Vagina (tissue), 2 donors: ENCODE measurements at regions not wholly inside any gene's neighbourhood (a gene's known extent, or its start where the extent isn't known, plus 50 kb on each side); places are given as distances from the start of the nearest gene placed in this dataset.

Experiments used
- DNase-seq, 2 donors: peaks; one replicate each; pipeline ENCODE4 v3.0.0-alpha.2; 2017; ENCODE audit errors: extremely low spot score in 2 of 2
- H3K27ac ChIP-seq: fragments of 200-600 bp; sonication (generic); one replicate; pipeline ENCODE4 v1.5.1; 2019
- H3K27me3 ChIP-seq: fragments of 200-600 bp; sonication (generic); one replicate; pipeline ENCODE4 v1.5.1; 2019
- H3K36me3 ChIP-seq, 2 donors: fragments of 200-600 bp; sonication (generic); one replicate each; pipeline ENCODE4 v1.5.1; 2017 to 2019
- H3K4me1 ChIP-seq: fragments of 200-600 bp; sonication (generic); one replicate; pipeline ENCODE4 v1.5.1; 2019
- H3K4me3 ChIP-seq, 2 donors: fragments of 200-600 bp; sonication (generic); 1 replicate in 1 of 2; 2 replicates in 1 of 2; pipeline ENCODE4 v1.5.1; 2016 to 2019
- H3K9me3 ChIP-seq: fragments of 200-600 bp; sonication (generic); one replicate; pipeline ENCODE4 v1.5.1; 2019
- POLR2A ChIP-seq, 2 donors: fragments of 450-650 bp; IDR thresholded peaks; one replicate each; pipeline ENCODE4 v1.6.1; 2017; ENCODE audit warnings: antibody characterized with exemption in 2 of 2, mild to moderate bottlenecking in 2 of 2, moderate library complexity in 2 of 2
- POLR2AphosphoS5 ChIP-seq, 2 donors: sonication (generic); formaldehyde crosslinking; IDR thresholded peaks; one replicate each; pipeline ENCODE4 v1.9.0; 2017; ENCODE audit warnings: antibody characterized with exemption in 2 of 2, mild to moderate bottlenecking in 2 of 2, low read depth in 1 of 2; ENCODE audit not compliant: insufficient read depth in 1 of 2
- intact Hi-C: fragments of 100-400 bp; cut with DNase I; formaldehyde crosslinking; loops from one replicate; pipeline ENCODE4 v1.15.1; 2023
- TF ChIP-seq, protein P1 (sequence below), 3 experiments: fragments of 450-650 bp in 2 of 3; fragments of 200-600 bp in 1 of 3; sonication (generic) in 1 of 3; IDR thresholded peaks; one replicate each; pipeline ENCODE4 v1.5.1; 2017 to 2019; ENCODE audit warnings: antibody characterized with exemption in 3 of 3, mild to moderate bottlenecking in 2 of 3, moderate library complexity in 2 of 3

GRCh38 chr3:152960684-152961083 is 125.8 kb downstream of the P2RY1 start:
- no peaks in the 10 kb centered on the region for H3K9me3 ChIP-seq
- no peaks in the 10 kb centered on the region for H3K4me1 ChIP-seq
- DNase-seq, result no peak
- TF ChIP-seq, protein P1, sequence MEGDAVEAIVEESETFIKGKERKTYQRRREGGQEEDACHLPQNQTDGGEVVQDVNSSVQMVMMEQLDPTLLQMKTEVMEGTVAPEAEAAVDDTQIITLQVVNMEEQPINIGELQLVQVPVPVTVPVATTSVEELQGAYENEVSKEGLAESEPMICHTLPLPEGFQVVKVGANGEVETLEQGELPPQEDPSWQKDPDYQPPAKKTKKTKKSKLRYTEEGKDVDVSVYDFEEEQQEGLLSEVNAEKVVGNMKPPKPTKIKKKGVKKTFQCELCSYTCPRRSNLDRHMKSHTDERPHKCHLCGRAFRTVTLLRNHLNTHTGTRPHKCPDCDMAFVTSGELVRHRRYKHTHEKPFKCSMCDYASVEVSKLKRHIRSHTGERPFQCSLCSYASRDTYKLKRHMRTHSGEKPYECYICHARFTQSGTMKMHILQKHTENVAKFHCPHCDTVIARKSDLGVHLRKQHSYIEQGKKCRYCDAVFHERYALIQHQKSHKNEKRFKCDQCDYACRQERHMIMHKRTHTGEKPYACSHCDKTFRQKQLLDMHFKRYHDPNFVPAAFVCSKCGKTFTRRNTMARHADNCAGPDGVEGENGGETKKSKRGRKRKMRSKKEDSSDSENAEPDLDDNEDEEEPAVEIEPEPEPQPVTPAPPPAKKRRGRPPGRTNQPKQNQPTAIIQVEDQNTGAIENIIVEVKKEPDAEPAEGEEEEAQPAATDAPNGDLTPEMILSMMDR (IDR thresholded peaks at IDR 0.05), result no peak
- TF ChIP-seq POLR2AphosphoS5 (IDR thresholded peaks at IDR 0.05; ENCODE audit: insufficient read depth in 1 of 2, low read depth in 1 of 2) (no peak), POLR2A (IDR thresholded peaks at IDR 0.05) (no peak)
- H3K27me3 ChIP-seq, result no peaks in the 10 kb centered on the region
- H3K4me3 ChIP-seq, result no peak overlapping the region
- H3K27ac ChIP-seq, result no peak overlapping the region
- H3K36me3 ChIP-seq, result no peaks in the 10 kb centered on the region
- intact Hi-C loops, result no loop called here

DNA sequence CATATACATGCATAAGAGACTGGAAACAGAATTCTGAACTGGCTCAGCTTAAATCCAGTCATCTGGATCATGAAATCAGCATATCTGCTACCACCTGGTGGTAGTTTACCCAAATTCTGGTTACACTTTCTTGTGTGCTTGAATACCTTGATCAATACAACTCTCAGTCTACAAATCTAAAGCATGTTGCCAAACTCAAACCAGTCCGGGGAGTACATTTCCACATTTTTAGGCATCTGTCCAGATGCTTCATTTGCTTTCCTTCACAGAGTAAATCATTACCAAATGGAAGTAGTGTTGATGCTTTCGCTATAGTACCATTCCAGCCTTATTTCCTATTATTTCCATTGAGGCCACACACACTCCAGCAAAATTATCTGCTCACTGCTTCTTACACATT is 126.4 kb downstream of the P2RY1 start:
- DNase-seq, result no peak
- intact Hi-C loops, result no loop called here

GRCh38 chr3:152964911-152965609 is 130.1 kb downstream of the P2RY1 start:
- DNase-seq, result no peak
- TF ChIP-seq POLR2A (IDR thresholded peaks at IDR 0.05), result no peak
- TF ChIP-seq POLR2AphosphoS5 (IDR thresholded peaks at IDR 0.05; ENCODE audit: insufficient read depth in 1 of 2, low read depth in 1 of 2), result no peak
- TF ChIP-seq, protein P1 (IDR thresholded peaks at IDR 0.05), result no peak
- peaks cover 9% of the 10 kb centered on the region for H3K4me1 ChIP-seq
- no peak overlapping the region for H3K4me3 ChIP-seq
- no peaks in the 10 kb centered on the region for H3K36me3 ChIP-seq
- H3K9me3 ChIP-seq, result peaks cover 5% of the 10 kb centered on the region
- intact Hi-C loops, result no loop called here
- no peaks in the 10 kb centered on the region for H3K27me3 ChIP-seq
- no peak overlapping the region for H3K27ac ChIP-seq

More for the DNA sequence above, 126.4 kb downstream of the P2RY1 start:
- H3K4me1 ChIP-seq, result no peaks in the 10 kb centered on the region
- no peaks in the 10 kb centered on the region for H3K27me3 ChIP-seq
- TF ChIP-seq POLR2AphosphoS5 (IDR thresholded peaks at IDR 0.05; ENCODE audit: insufficient read depth in 1 of 2, low read depth in 1 of 2) (no peak), POLR2A (IDR thresholded peaks at IDR 0.05) (no peak)
- TF ChIP-seq, protein P1 (IDR thresholded peaks at IDR 0.05), result no peak
- H3K4me3 ChIP-seq, result no peak overlapping the region
- H3K36me3 ChIP-seq, result no peaks in the 10 kb centered on the region
- no peak overlapping the region for H3K27ac ChIP-seq
- no peaks in the 10 kb centered on the region for H3K9me3 ChIP-seq

- DNase-seq, result no peak
- no peak overlapping the region for H3K27ac ChIP-seq
- intact Hi-C loops, result no loop called here
- H3K9me3 ChIP-seq, result peaks cover 5% of the 10 kb centered on the region
- no peak for TF ChIP-seq POLR2AphosphoS5 (IDR thresholded peaks at IDR 0.05; ENCODE audit: insufficient read depth in 1 of 2, low read depth in 1 of 2)
- no peaks in the 10 kb centered on the region for H3K27me3 ChIP-seq
- peaks cover 9% of the 10 kb centered on the region for H3K4me1 ChIP-seq
- no peaks in the 10 kb centered on the region for H3K36me3 ChIP-seq
- no peak overlapping the region for H3K4me3 ChIP-seq
Measured at GRCh38 chr3:152968388-152969024, 133.6 kb downstream of the P2RY1 start.

DNA sequence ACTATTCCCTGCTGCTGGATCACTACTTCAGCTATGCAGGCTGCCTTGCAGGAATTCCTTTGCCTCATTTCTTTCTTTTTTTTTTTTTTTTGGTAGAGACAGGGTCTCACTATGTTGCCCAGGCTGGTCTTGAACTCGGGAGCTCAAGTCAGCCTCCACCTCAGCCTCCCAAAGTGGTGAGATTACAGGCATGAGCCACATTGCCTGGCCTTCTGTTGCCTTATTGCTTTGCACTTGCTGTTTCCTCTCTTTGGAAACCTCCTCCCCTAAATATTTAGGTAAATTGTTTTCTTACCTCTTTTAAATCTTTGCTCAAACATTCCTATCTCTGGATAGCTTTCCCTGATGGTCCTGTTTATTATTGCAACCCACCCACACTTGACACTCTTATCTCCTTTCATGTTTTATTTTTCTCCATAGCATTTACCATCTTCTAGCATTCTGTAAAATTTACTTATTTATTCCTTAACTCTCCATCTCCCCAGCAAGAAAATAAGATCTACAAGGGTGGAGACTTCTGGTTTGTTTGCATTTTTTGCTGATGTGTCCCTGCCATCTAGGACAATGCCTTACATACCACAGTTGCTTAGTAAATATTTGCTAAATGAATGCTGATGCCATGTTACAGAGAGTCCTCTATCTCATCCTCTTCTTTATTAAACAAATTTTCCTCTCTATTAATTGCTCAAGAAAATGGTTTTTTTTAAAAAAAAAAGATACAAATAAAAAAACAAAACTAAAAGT is 134.8 kb downstream of the P2RY1 start:
- no peaks in the 10 kb centered on the region for H3K36me3 ChIP-seq
- H3K27me3 ChIP-seq, result no peaks in the 10 kb centered on the region
- peaks cover 5% of the 10 kb centered on the region for H3K9me3 ChIP-seq
- no peak overlapping the region for H3K4me3 ChIP-seq
- H3K27ac ChIP-seq, result no peak overlapping the region
- peaks cover 9% of the 10 kb centered on the region for H3K4me1 ChIP-seq
- intact Hi-C loops, result no loop called here
- TF ChIP-seq, protein P1 (IDR thresholded peaks at IDR 0.05), result no peak
- TF ChIP-seq POLR2AphosphoS5 (IDR thresholded peaks at IDR 0.05; ENCODE audit: insufficient read depth in 1 of 2, low read depth in 1 of 2) (no peak), POLR2A (IDR thresholded peaks at IDR 0.05) (no peak)
- DNase-seq, result no peak
